ENCODE measurements at regions not wholly inside any gene's neighbourhood (a gene's known extent, or its start where the extent isn't known, plus 50 kb on each side); places are given as distances from the start of the nearest gene placed in this dataset.

- no peak for DNase-seq
Observed at GRCh38 chr2:16328521-16329190, 337.0 kb downstream of the CYRIA start.

- DNase-seq = no peak
Observed at GRCh38 chr2:16327326-16327725, 338.3 kb downstream of the CYRIA start.

DNA sequence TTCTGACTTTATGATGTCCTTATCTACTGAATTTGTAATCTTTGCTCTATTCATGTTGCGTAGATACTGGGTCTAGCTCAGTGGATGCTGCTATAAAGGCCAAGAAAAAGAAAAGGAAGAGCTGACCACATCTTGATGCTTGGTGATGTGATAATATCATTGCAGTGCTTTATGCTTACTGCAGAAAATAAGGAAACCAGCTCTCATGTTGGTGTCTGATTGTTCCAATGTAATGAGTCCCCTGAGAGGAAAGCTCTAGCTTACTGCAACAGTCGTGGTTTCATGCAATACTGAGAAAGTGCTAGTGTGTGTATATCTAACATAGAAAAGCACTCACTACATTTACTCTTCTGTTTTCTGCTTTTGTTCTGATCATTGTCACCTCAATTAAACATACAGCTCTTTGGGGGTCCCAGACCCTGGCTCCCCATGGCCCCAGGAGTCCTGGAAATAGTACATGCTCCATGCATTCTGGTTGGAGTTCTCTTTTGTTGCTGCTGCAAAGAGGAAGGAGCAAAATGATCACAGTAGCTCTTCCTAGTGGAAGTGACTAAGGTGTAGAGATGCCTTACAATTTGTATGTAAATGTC is 338.8 kb downstream of the CYRIA start:
- no peak for DNase-seq

- DNase-seq = no peak
Observed at GRCh38 chr2:16325976-16326510, 339.6 kb downstream of the CYRIA start.

- no peak for DNase-seq
Observed at GRCh38 chr2:16325016-16325975, 340.3 kb downstream of the CYRIA start.

GRCh38 chr2:16324544-16324937 is 341.1 kb downstream of the CYRIA start:
- DNase-seq = no peak

DNA sequence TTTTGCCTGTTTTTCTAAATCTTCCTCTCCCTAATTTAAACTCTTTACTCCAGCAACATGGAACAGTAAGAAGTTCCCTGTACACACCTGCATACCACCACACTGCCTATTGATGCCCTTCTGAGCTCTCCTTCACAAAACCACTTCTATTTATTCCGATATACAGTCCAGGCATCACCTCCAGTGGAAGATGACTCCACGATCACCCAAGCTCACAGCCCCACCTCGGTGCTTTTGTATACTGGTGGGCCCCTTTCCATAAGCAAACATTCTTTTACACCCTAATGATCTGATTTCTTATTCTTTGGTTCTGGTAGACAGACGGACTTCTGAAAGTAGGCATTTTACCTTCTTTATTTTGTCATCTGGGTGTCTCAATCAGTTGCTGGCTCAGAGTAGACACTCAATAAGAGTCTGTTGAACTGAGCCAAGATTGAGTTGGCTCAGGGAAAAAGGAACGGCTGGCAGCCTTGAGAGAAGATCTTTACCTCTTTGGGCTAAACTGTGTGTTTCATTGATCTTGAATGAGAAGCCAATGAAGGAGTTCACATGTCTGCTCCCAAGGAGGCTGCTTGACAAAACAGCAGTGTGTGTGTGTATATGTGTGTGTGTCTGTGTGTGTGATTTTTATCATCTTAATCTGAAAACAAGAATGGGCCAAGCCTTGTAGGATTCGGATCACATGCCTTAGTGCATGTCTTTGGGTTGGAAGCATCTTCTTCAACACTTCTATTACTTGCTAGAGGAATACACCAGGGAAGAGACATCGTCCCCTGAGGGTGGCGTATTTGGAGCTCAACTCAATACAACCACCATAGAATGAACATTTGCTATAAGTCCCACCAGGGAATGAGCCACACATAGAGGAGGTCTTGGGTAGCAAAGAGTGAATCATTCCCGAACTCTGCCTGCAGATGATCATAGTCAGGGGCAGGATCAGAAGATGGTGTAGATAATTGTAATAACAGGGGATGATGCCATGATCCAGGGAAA is 341.8 kb downstream of the CYRIA start:
- no peak for DNase-seq

- DNase-seq = no peak
Observed at GRCh38 chr2:16323126-16323520, 342.5 kb downstream of the CYRIA start.

- no peak for DNase-seq
Observed at GRCh38 chr2:16322308-16323125, 343.1 kb downstream of the CYRIA start.

DNA sequence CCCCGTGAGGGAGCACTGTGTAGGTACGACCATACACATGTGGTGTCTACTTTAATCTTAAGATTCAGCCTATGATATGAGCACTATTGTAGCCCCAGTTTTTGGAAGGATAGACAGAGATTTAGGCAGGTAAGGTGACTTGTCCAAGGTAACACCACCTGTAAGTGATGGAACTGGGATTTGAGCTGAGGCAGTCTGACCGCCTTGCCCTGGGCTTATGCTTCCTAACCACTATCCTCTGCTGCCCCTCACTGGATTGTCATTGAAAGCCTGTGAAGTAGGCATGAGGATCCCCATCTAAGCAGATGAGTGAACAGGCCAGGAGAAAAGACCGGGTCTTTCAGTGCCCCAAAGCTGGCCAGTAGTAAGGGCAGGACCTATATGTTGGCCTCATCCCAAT is 343.8 kb downstream of the CYRIA start:
- no peak for DNase-seq

- no peak for DNase-seq
Observed at GRCh38 chr2:16321256-16321655, 344.4 kb downstream of the CYRIA start.

- DNase-seq = no peak
Observed at GRCh38 chr2:16320716-16321115, 344.9 kb downstream of the CYRIA start.

DNA sequence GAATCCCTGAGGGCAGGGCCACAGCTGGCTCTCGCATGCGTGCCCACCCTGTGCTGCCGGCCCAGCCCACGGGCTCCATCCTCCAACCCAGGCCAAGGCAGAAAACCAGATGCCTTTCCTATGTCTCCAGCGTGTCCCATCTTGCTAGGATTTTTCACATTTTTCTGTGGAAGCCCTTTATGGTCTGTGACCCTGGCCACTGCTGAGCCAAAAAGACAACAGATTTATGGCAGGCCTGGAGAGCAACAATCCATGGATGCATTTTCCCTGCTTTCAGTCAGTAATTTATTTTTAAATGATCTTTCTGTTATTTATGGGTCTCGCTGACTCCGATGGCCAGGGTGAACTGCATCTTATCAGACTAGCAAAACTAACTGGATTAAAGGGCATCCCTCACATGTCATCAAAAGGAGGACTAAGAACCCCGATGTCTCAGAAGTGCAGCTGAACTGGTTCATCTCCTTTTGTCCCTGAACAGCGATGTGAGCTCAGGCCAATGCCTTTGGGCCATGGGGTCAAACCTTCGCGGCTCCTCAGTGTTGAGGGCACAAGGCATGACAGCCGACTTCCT is 346.0 kb downstream of the CYRIA start:
- DNase-seq = no peak

DNA sequence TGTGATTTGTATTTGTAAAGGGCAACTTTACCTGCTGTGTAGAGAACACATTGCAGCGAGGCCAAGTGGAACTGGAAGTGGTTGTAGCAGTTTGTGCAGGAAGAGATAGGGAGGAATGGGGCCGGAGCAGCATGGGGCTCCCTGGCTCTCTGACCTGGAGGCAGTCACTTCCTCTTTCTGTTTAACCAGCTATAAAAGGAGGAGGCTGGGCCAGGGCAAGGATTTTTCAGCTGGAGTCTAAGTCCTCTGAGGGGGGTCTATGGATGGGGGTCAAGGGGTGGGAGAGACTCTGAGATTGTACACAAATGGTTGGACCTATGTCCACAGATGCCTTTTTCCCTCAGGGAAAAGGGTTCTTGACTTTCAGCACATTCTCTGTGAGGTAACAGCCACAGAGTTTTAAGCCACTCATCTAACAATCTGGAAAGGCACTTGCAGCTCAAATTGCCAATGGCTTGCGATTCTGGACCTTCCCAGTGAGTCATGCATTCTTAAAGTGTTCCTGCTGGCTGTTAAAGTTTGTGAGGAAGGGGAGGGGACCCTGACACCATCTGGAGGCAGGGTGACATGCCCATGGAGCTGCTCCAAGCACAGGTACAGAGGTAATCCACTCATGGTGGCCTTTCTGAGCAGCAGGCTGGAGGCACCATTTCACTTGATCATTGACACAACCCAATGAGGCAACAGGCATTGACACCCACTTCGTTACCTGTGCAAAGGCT is 347.0 kb downstream of the CYRIA start:
- no peak for DNase-seq

DNA sequence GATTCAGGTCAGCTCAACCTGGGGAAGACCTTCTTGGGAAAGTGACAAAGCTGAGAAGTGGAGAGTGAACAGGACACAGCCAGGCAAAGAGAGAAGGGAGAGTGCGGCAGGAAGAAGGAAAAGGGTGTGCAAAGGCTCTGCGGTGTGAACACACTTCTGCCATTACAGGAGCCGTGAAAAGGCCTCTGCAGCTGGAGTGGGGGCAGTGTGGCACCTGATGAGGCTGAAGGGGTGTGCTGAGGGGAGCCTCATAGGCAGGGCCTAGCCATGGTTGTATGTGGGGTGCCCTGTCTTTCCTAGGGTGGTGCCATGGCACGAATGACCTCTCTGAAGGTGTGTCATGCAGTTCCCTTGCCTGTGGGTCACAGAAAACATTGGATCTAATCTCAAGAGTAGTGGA is 347.6 kb downstream of the CYRIA start:
- DNase-seq = no peak

GRCh38 chr2:16317211-16317830 is 348.3 kb downstream of the CYRIA start:
- no peak for DNase-seq

GRCh38 chr2:16316456-16317210 is 349.0 kb downstream of the CYRIA start:
- no peak for DNase-seq

DNA sequence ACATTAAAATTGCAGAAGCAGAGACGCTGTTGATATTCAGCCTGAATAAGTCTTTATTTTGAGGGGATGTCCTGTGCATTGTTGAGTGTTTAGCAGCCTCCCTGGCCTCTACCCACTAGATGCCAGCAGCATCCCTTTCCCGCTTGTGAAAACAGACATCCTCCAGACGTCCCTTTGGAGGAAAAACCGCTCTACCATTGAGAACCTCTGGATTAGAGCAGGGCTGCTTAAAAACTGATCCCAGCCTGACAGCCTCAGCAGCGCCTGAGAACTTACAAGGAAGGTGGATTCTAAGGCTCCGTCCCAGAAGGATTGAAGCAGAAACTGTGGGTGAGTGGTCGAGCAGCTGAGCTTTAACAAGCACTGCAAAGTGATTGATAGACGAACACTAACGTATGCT is 349.7 kb downstream of the CYRIA start:
- DNase-seq = no peak

DNA sequence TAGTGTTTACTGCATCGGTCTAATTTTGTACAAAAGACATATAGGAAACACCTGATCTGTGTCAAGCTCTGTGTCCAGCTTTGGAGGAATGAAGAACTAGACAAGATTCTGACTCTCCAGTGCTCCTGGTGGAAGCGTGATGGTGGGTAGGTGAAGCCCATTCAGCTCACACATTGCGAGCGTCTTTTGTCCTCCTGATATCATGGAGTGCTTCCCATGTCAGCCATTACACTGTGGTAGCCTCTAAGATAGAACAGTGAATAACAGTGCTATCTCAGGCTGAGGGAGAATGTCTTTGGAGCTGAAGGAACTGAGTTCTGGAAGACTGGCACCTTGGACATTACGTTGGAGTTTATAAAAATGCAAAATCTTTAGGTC is 350.2 kb downstream of the CYRIA start:
- no peak for DNase-seq

Data from CD4-positive, alpha-beta T cell treated with Interleukin-17A for 4 hours (primary cell).